IPS-18a (cell line): ENCODE measurements at regions not wholly inside any gene's neighbourhood (a gene's known extent, or its start where the extent isn't known, plus 50 kb on each side); places are given as distances from the start of the nearest gene placed in this dataset.

ENCODE experiments used
- H3K27ac ChIP-seq: one replicate; pipeline ENCODE4 v1.5.1; 2013; ENCODE audit warnings: low read length
- H3K27me3 ChIP-seq: one replicate; pipeline ENCODE4 v1.6.1; 2013; ENCODE audit warnings: mild to moderate bottlenecking, low read length; ENCODE audit not compliant: control insufficient read depth, insufficient read depth
- H3K36me3 ChIP-seq: one replicate; pipeline ENCODE4 v1.6.1; 2013; ENCODE audit warnings: low read depth, low read length; ENCODE audit not compliant: control insufficient read depth
- H3K4me1 ChIP-seq: one replicate; pipeline ENCODE4 v1.6.1; 2013; ENCODE audit warnings: low read depth, low read length; ENCODE audit not compliant: control insufficient read depth
- H3K4me3 ChIP-seq: one replicate; pipeline ENCODE4 v1.5.1; 2013; ENCODE audit warnings: low read length
- H3K9ac ChIP-seq: one replicate; pipeline ENCODE4 v1.6.1; 2013; ENCODE audit warnings: mild to moderate bottlenecking, low read length, moderate library complexity
- H3K9me3 ChIP-seq: one replicate; pipeline ENCODE4 v1.6.1; 2013; ENCODE audit warnings: low read depth, low read length; ENCODE audit not compliant: control insufficient read depth

DNA sequence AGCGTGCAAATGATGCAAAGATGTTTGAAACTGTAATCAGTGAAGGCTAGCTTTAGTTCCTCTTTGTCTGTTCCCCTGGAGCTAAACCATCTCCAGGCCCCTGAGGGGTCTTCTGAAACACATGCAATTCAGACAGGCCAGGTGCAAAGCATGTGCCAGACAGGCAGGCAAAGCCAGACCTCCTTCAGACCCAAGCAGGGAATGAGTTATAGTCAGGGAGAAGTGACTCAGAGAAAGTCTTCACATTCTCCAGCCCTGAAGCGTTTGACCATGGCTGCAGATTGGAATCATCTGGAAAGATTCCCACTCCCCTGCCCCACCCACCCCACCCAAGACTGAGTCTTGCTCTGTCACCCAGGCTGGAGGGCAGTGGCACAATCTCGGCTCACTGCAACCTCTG is 187.0 kb upstream of the ISX start:
- Histone ChIP-seq H3K36me3 (no peaks in the 10 kb centered on the region), H3K27ac (no peak overlapping the region), H3K4me3 (no peak overlapping the region), H3K9me3 (no peaks in the 10 kb centered on the region), H3K27me3 (no peaks in the 10 kb centered on the region), H3K9ac (no peak overlapping the region), H3K4me1 (no peaks in the 10 kb centered on the region)

DNA sequence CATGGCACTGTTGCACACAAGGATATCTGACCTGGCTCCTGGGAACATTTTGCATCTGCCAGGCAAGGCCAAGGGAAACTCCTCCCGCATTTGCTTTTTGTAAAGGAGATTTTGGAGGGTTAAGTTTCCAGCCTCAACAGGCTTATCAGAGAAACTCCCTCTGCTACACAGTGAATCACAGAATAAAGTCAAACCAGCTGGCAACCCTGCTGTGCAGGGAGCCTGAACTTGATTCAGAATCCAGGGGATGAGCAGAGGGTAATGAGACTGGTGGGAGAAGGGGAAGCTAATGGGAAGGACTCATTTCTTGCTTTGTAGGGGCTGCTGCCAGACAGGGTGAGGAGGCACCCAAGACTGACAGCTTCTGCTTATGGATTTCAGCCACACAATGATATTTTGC is 185.3 kb upstream of the ISX start:
- H3K9me3 ChIP-seq, result no peaks in the 10 kb centered on the region
- H3K27me3 ChIP-seq, result no peaks in the 10 kb centered on the region
- H3K27ac ChIP-seq, result no peak overlapping the region
- H3K4me1 ChIP-seq, result no peaks in the 10 kb centered on the region
- no peak overlapping the region for H3K4me3 ChIP-seq
- no peak overlapping the region for H3K9ac ChIP-seq
- H3K36me3 ChIP-seq, result no peaks in the 10 kb centered on the region

DNA sequence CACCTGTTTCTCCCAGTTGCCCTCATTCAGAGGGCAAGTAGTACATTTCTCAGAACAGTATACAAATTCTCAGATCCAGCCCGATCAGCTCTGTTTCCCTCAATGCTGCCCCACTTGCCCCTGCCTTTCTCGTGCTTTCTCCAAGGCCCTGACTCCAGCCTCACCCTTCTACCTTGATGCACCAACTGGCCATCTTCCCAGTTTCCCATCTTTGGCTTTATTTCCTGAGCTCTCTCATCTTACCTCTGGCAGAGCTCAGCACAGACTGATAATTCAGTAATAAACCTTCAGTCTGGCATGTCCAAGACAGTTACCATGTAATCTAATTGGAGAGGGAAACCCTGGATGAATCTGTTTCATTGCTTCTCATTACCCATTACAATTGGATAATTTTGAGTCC is 184.5 kb upstream of the ISX start:
- Histone ChIP-seq H3K4me3 (no peak overlapping the region), H3K4me1 (no peaks in the 10 kb centered on the region), H3K9me3 (no peaks in the 10 kb centered on the region), H3K27ac (no peak overlapping the region), H3K27me3 (no peaks in the 10 kb centered on the region), H3K36me3 (no peaks in the 10 kb centered on the region), H3K9ac (no peak overlapping the region)

DNA sequence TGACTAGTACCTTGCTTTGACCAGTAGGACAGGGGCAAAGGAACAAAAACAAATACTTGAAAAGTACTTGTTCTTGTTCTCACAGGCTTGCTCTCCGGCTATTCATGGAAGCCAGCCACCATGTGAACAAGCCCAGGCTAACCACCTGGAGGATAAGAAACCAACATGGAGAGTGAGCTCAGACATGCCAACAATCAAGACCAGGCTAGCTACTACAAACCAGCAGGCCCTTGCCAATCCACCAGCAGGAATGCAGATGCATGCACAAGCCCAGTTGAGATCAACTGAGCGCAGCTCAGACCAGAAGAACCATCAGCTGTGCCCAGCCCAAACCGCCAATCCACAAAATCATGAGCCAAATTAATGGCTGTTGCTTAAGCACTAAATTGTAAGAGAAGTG is 180.1 kb upstream of the ISX start:
- Histone ChIP-seq H3K4me1 (no peaks in the 10 kb centered on the region), H3K9ac (no peak overlapping the region), H3K4me3 (no peak overlapping the region), H3K36me3 (no peaks in the 10 kb centered on the region), H3K9me3 (peaks cover 9% of the 10 kb centered on the region), H3K27me3 (no peaks in the 10 kb centered on the region), H3K27ac (no peak overlapping the region)

DNA sequence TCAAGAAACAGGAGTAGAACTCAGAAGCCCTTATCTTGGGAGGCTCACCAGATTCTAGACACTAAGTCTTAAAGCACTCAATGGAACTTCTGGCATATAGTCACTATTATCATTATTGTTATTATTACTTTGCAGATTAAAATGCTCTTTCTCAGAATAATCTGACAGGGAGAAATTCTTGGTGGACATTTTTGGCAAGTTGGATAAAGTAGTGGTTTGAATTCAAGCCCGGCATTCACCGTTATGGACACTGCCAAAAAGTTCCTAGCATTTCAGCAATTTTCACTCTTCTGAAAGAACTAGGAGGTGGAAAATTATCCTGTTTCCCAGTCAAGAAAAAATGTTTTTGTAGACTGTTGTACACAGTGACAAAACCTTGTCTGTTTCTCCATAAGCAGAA is 179.6 kb upstream of the ISX start:
- Histone ChIP-seq H3K9ac (no peak overlapping the region), H3K36me3 (no peaks in the 10 kb centered on the region), H3K27me3 (no peaks in the 10 kb centered on the region), H3K27ac (no peak overlapping the region), H3K4me3 (no peak overlapping the region), H3K4me1 (no peaks in the 10 kb centered on the region), H3K9me3 (peaks cover 12% of the 10 kb centered on the region)

DNA sequence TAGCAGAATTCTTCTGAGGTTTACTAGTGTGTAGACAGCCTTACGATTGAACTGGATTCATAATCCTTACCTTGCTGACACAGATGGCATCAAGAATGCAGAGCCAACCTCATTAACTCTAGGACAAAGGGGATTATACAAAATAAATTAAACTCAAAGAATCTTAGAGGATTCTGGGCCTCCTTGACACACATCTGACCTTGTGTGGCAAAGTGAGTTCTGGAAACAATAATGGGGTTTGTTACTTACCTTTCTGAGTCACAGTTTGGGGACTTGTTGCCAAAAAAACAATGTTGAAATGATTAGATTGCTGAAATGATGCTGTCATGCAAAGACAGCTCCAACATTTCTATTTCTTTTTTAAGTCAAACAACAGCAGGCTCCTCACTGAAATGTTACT is 179.1 kb upstream of the ISX start:
- Histone ChIP-seq H3K4me1 (no peaks in the 10 kb centered on the region), H3K36me3 (no peaks in the 10 kb centered on the region), H3K27me3 (no peaks in the 10 kb centered on the region), H3K4me3 (no peak overlapping the region), H3K27ac (no peak overlapping the region), H3K9ac (no peak overlapping the region), H3K9me3 (peaks cover 12% of the 10 kb centered on the region)

DNA sequence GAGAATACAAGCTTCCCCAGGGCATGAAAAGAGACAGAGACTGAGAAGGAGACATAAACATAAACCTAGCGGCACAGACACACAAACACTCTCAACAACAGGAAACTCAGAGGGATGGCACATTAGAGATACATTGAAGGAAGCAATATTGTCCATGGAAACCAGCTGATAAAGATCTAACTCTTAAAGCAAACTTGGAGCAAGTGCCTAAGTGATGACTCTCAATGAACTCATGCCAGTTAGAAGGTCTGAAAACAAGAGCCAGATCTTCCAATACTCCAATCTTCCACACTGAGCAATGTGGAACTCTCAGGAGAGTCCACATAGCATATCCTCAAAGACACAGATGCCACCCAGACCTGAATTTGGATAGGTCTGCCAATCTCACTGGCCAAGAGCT is 168.8 kb upstream of the ISX start:
- Histone ChIP-seq H3K9ac (no peak overlapping the region), H3K9me3 (no peaks in the 10 kb centered on the region), H3K27ac (no peak overlapping the region)

DNA sequence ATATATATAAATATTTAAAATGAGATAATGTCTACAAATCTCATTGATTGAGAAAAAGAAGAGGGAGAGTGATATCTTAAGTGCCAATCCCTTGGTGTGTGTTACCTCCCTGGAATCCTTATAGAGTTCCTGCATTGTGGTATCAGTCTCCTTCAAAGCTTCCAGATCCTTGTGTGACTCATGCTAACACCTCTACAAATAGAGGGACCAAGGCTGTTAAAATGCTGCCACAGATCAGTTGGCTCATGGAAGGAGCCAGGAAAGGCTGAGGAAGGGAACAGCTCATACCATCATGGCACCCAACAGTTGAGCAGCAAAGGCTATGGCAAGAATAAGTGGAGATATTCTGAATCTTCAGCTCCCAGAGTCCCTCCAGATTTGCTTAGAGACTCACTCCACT is 163.6 kb upstream of the ISX start:
- Histone ChIP-seq H3K4me1 (no peaks in the 10 kb centered on the region), H3K9ac (no peak overlapping the region), H3K27ac (no peak overlapping the region), H3K36me3 (no peaks in the 10 kb centered on the region), H3K4me3 (no peak overlapping the region), H3K9me3 (no peaks in the 10 kb centered on the region), H3K27me3 (no peaks in the 10 kb centered on the region)

More for the DNA sequence above, 168.8 kb upstream of the ISX start:
- Histone ChIP-seq H3K36me3 (no peaks in the 10 kb centered on the region), H3K4me1 (no peaks in the 10 kb centered on the region), H3K4me3 (no peak overlapping the region), H3K27me3 (no peaks in the 10 kb centered on the region)

DNA sequence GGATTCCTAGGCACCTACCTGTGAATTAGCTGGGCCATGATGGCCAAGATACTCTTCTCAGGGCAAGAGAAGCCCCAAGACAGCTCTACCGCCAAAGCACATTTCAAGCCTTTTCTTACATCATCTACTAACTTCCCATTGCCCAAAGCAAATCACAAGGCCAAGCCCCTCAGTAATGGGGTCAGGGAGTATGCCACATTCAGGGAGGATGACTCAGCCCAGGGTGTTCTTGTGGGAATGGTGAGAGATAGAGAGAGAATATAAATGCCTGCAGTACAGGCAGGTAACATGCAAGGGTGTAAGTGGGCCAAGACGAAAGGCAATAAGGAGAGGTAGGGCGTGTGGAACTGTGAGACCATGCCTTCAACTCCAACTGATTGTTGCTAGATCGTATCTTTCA is 162.5 kb upstream of the ISX start:
- Histone ChIP-seq H3K4me1 (no peaks in the 10 kb centered on the region), H3K36me3 (no peaks in the 10 kb centered on the region), H3K9ac (no peak overlapping the region), H3K27ac (no peak overlapping the region), H3K27me3 (no peaks in the 10 kb centered on the region), H3K9me3 (no peaks in the 10 kb centered on the region), H3K4me3 (no peak overlapping the region)

DNA sequence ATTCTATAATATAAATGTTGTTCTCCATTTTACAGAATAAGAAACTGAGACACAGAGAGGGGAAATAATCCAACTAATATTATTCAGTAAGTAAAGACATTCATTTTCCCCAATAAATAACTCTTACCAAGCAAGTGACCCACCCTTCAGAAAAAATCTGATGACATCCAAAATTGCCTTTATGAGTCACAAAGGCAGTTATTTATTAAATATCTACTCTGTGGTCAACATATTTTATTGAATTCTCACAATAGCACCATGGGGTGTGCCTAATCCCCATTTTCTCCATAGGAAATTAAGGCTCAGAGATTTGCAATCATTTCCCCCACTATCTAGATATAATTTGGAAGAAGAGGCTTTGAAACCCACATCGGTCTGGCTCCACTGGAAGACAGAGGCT is 161.5 kb upstream of the ISX start:
- Histone ChIP-seq H3K36me3 (no peaks in the 10 kb centered on the region), H3K4me3 (no peak overlapping the region), H3K27ac (no peak overlapping the region), H3K4me1 (no peaks in the 10 kb centered on the region), H3K9me3 (no peaks in the 10 kb centered on the region), H3K27me3 (no peaks in the 10 kb centered on the region), H3K9ac (no peak overlapping the region)

DNA sequence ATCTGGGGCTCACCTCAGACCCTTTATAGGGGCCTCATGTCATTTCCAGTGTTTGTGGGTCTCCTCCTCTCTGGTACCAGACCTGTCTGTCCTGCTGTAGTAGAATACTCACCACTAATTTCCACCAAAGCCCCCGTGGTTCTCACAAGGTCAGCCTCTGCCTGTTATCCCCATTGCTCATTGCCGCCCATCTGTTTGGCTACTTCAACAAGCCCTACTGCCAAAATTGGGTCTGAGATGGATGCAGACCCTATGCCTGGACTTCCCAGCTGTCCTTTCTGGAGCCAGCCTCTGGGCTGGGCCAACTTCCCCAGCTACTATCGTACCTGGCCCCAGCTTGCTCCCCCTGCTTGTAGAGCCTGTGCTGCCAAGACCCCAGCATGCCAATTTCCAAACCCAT is 152.1 kb upstream of the ISX start:
- Histone ChIP-seq H3K9ac (no peak overlapping the region), H3K4me3 (no peak overlapping the region), H3K4me1 (no peaks in the 10 kb centered on the region), H3K9me3 (no peaks in the 10 kb centered on the region), H3K27ac (no peak overlapping the region), H3K27me3 (no peaks in the 10 kb centered on the region), H3K36me3 (no peaks in the 10 kb centered on the region)

DNA sequence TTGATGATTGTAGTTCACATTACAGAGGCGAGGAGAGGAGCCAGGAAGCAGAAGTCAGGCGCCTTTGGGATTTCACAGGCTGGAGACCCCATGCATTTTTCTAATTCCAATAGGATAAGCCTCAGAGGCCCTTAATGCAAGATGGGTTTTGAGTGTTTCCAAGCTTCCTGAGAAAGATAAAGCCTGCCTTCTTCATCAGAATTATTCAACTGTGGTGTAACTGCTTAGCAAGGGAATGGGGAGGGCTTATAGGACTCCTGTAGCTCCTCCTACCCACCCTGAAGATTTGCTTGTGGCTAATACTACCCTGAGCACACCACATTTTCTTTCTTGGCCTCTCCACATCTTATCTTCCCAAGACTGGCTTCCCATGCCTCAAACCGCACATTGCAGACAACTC is 151.1 kb upstream of the ISX start:
- Histone ChIP-seq H3K27me3 (no peaks in the 10 kb centered on the region), H3K36me3 (no peaks in the 10 kb centered on the region), H3K4me3 (no peak overlapping the region), H3K27ac (no peak overlapping the region), H3K4me1 (no peaks in the 10 kb centered on the region), H3K9me3 (no peaks in the 10 kb centered on the region), H3K9ac (no peak overlapping the region)

DNA sequence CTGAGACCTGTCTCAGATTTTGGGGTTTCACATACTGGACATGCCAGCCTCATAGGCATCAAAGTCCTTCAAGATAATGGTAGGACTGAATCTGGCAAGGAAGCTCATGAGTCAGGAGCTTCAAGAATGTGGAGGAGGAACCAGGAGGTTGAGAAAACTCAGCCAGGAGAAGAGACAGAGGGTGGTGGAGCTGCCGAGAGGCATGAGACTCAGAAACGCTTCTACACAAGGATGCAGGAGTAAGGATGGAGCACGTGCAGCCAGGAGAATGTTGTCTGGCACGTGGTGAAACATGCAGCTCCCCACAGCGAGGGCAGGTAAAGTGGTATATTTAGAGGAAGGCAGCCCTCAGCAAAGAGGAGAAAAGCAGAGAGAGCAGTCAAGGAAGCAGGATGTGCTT is 148.7 kb upstream of the ISX start:
- Histone ChIP-seq H3K36me3 (no peaks in the 10 kb centered on the region), H3K4me3 (no peak overlapping the region), H3K4me1 (no peaks in the 10 kb centered on the region)

More for the DNA sequence above, 148.7 kb upstream of the ISX start:
- H3K9me3 ChIP-seq, result no peaks in the 10 kb centered on the region
- H3K9ac ChIP-seq, result no peak overlapping the region
- no peaks in the 10 kb centered on the region for H3K27me3 ChIP-seq
- H3K27ac ChIP-seq, result no peak overlapping the region
